ENCODE measurements at regions not wholly inside any gene's neighbourhood (a gene's known extent, or its start where the extent isn't known, plus 50 kb on each side); places are given as distances from the start of the nearest gene placed in this dataset.

GRCh38 chr2:142694282-142694681 lies 183.2 kb upstream of the KYNU start:
- TF ChIP-seq POLR2A (IDR thresholded peaks at IDR 0.05; ENCODE audit: low read length): no peak
- no peak for TF ChIP-seq GATA1 (IDR thresholded peaks at IDR 0.05; ENCODE audit: low read depth, low read length)
